Right ventricle myocardium inferior (tissue), 1 donor: ENCODE measurements at regions not wholly inside any gene's neighbourhood (a gene's known extent, or its start where the extent isn't known, plus 50 kb on each side); places are given as distances from the start of the nearest gene placed in this dataset.
"Not testable (repeated sequence)": the region's sequence is repeated elsewhere in the genome, so short reads cannot be mapped to it uniquely, and the experiment has no call there.

Source experiments
- ATAC-seq: fragments of 200-7000 bp; cut with Tn5 transposase; one replicate; pipeline ENCODE4 v1.9.1; 2020; ENCODE audit warnings: mild to moderate bottlenecking, moderate library complexity
- DNase-seq: peaks from one replicate; pipeline ENCODE4 v3.0.0; 2021; ENCODE audit errors: missing footprints
- intact Hi-C: fragments of 100-400 bp; cut with DNase I; formaldehyde crosslinking; loops from one replicate; pipeline ENCODE4 v1.11.0; 2022
- donor health status: DM: no; HTN: yes; CAD: no; lungs with severe emphysema.

GRCh38 chr16:88159046-88159896, 208.0 kb downstream of the BANP start:
- intact Hi-C loops, DNase-seq, ATAC-seq: not testable (repeated sequence)

- DNase-seq, intact Hi-C loops, ATAC-seq: not testable (repeated sequence)
Observed at GRCh38 chr16:88159897-88160335, 208.7 kb downstream of the BANP start.

- intact Hi-C loops, DNase-seq, ATAC-seq: not testable (repeated sequence)
Observed at GRCh38 chr16:88161191-88161590, 210.0 kb downstream of the BANP start.

- ATAC-seq, DNase-seq, intact Hi-C loops: not testable (repeated sequence)
Observed at GRCh38 chr16:88161623-88162275, 210.5 kb downstream of the BANP start.

GRCh38 chr16:88162778-88163177, 211.5 kb downstream of the BANP start:
- ATAC-seq, intact Hi-C loops, DNase-seq: not testable (repeated sequence)

GRCh38 chr16:88164196-88165039, 213.2 kb downstream of the BANP start:
- ATAC-seq, intact Hi-C loops, DNase-seq: not testable (repeated sequence)

GRCh38 chr16:88165040-88165544, 213.9 kb downstream of the BANP start:
- DNase-seq, intact Hi-C loops, ATAC-seq: not testable (repeated sequence)

- DNase-seq, intact Hi-C loops: not testable (repeated sequence)
- ATAC-seq = peak; percentile 13
Observed at GRCh38 chr16:88165683-88166082, 214.4 kb downstream of the BANP start.

- ATAC-seq, DNase-seq, intact Hi-C loops: not testable (repeated sequence)
Observed at GRCh38 chr16:88166209-88166773, 215.1 kb downstream of the BANP start.

GRCh38 chr16:88167798-88168556, 214.8 kb upstream of the ZNF469 start:
- DNase-seq, intact Hi-C loops: not testable (repeated sequence)
- peak; percentile 45 for ATAC-seq

- intact Hi-C loops, ATAC-seq, DNase-seq: not testable (repeated sequence)
Observed at GRCh38 chr16:88168557-88168949, 214.2 kb upstream of the ZNF469 start.

- ATAC-seq, intact Hi-C loops, DNase-seq: not testable (repeated sequence)
Observed at GRCh38 chr16:88169136-88169830, 213.5 kb upstream of the ZNF469 start.

- DNase-seq, intact Hi-C loops, ATAC-seq: not testable (repeated sequence)
Observed at GRCh38 chr16:88169831-88170165, 213.0 kb upstream of the ZNF469 start.

- DNase-seq (no peak), ATAC-seq (no peak)
- intact Hi-C loops = no loop called here
Observed at GRCh38 chr16:88170528-88170991, 212.2 kb upstream of the ZNF469 start.

GRCh38 chr16:88171126-88171525, 211.6 kb upstream of the ZNF469 start:
- DNase-seq, ATAC-seq, intact Hi-C loops: not testable (repeated sequence)

- DNase-seq, intact Hi-C loops: not testable (repeated sequence)
- ATAC-seq = peak; percentile 71
Observed at GRCh38 chr16:88176184-88176583, 206.6 kb upstream of the ZNF469 start.
